GM12873 (cell line): ENCODE measurements at regions not wholly inside any gene's neighbourhood (a gene's known extent, or its start where the extent isn't known, plus 50 kb on each side); places are given as distances from the start of the nearest gene placed in this dataset.

Experiments
- TF ChIP-seq, protein P1 (sequence below): IDR thresholded peaks from 2 replicates; pipeline ENCODE4 v1.5.1; 2012; ENCODE audit warnings: low read depth, mild to moderate bottlenecking, moderate library complexity, low read length, control low read depth; ENCODE audit not compliant: insufficient read depth; ENCODE audit errors: missing control alignments

DNA sequence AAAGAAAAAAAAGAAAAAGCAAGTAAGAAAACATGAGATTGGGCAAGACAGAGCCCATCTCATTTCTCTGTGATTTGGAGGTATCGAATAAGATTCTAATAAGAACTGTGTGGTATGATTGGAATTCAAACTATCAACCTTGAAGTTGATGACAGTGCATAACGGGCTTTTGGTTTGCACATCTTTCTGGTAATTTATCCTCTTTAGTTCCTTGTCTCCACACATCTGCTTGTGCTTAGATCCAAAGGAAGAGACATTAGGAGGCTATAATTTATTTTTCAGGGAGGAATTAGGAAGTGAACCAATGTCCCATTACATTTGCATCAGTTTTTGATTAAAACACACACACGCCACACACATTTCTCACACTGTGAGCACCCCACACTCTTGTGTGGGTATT, 149.9 kb downstream of the ARSF start:
- TF ChIP-seq, protein P1, sequence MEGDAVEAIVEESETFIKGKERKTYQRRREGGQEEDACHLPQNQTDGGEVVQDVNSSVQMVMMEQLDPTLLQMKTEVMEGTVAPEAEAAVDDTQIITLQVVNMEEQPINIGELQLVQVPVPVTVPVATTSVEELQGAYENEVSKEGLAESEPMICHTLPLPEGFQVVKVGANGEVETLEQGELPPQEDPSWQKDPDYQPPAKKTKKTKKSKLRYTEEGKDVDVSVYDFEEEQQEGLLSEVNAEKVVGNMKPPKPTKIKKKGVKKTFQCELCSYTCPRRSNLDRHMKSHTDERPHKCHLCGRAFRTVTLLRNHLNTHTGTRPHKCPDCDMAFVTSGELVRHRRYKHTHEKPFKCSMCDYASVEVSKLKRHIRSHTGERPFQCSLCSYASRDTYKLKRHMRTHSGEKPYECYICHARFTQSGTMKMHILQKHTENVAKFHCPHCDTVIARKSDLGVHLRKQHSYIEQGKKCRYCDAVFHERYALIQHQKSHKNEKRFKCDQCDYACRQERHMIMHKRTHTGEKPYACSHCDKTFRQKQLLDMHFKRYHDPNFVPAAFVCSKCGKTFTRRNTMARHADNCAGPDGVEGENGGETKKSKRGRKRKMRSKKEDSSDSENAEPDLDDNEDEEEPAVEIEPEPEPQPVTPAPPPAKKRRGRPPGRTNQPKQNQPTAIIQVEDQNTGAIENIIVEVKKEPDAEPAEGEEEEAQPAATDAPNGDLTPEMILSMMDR = no peak

DNA sequence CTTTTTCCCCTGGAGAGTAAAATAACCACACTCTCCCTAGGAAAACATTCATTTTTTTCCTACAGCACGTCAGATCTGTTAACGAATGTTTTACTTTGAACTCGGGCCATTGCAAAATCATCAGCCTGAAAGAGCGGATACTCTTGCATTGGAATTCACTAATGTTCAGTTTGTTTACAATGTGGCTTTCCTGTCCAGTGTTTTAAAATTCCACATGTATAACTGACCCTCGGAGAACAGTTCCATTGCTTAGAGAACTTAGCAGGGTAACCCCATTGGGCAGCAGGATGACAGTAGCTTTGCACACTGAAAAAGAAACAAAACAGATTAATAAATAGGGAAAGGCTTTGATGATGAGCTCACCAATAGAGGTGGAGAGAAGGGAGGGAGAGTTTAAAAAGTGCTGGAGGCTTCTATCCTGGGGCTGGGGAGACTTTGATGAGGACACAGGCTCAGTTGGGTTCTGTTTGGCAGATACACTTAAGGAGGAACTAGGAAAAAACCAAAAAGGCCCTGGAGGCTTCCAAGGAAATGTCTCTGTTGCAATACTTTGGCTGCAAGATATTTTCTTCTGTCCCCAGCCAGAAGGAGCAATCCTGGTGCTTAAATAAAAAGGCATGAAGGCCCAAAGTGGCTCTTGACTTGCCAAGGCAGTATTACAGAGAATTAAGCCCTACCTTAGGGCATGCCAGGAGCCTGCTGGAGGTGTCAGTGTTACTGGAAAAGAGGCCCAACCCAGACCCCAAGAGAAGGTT, 143.1 kb downstream of the ARSF start:
- TF ChIP-seq, protein P1 = no peak

DNA sequence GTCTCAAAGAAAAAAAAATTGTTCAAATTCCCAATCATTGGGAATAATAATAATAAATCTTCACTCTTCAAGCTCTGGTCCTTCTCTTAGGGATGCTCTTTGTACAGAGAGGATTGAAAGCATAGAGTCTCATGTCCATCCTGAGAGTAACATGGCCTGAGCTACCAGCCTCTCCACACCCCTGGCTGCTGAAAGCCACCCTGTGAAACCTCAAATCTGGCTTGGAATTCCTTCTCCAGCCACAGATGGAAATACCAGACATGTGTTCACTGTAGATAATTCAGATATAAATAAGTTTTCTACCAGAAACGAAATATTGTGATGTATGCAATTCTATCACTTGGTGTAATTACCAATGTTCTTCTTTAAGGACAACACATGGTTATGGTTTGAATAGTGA, 140.6 kb downstream of the ARSF start:
- TF ChIP-seq, protein P1 = no peak

DNA sequence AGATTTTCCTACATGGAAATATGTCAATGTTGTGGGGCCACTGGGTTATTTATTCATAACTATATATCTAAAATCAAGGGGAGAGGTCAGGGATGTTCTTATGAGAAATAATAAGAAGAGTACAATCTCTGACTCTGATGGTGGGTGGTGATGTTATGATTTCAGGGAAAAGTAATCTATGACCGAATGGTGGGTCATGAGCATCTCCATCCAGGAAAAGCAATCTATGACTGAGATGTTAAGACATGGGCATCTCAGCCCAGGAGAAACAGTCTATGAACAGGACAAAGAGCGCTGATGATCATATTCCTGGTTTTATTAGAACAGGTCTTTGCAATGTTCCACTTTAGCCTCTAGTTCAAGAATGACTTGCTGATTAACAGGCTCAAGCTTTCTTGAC, 137.1 kb downstream of the ARSF start:
- TF ChIP-seq, protein P1 = no peak

DNA sequence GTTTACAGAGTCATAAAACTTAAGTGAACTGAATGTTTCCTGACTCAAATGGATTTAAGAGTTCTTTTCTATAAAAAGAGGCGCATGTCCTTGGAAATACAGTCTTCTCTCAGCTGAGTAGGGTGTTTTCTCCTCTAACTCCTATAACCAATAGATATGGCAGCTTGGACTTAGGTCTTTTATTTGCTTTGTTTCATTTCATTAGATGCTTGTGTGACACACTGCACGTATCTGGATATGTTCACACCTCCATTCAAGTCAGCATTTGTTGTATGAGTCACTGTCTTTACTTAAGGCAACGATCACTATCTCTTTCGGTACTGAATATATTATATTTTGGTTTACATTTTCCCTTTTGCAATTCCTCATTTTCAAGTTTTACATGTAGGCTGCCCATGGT, 136.6 kb downstream of the ARSF start:
- TF ChIP-seq, protein P1 = no peak

DNA sequence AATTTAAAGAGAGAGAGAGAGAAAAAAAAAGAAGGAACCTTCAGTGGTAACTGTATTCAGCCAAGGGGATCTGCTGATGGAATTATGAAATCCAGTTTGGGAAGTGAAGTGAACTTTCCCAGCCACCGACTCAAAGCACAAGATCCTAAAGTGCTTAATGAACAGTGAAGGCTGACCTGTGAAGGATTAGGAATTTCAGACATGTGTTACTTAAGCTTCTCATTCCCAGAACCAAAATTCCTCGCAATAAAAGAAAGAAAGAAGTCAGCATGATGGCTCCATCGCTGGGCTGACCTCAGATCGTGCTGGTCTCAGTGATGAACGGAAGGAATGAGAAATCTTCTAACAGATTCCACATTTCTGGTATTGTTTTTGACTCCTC, 135.2 kb downstream of the ARSF start:
- TF ChIP-seq, protein P1 = no peak

DNA sequence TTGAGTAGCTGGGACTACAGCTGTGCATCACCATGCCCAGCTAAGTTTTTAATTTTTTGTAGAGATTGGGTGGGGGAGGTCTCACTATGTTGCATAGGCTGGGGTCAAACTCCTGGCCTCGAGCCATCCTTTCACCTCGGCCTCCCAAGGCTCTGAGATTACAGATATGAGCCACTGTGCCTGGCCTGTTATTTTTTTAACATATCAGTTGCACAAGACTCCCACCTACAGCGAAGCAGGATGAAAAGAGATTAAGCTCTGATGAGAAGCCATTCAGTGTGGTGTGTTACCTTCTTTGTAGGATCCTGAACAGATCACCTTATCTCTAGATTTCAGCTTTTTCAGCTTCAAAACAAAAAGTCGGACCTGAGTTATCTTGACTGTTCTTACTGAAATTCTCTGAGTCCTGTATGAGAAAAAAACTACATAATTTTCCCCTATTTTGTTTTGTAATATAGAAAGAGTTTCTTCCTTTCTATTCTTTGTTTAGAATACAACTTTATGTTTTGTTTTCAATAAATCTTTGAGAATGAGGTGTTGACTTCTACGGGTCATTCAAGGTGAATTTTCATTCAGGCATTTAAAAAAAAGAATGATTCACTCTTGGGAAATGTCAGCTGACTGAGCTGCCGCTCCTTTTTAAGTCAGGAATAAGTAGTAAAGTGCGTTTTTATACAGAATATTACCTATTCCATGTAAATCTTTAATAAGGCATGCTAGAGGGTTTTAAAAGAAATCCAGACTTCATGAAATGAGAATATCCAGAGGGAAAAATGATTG, 134.6 kb downstream of the ARSF start:
- TF ChIP-seq, protein P1 = no peak
